ENCODE measurements at regions not wholly inside any gene's neighbourhood (a gene's known extent, or its start where the extent isn't known, plus 50 kb on each side); places are given as distances from the start of the nearest gene placed in this dataset.

GRCh38 chr4:1565598-1566295, 118.4 kb downstream of the FAM53A start:
- TF ChIP-seq CTCF (IDR thresholded peaks at IDR 0.05) = no peak
- TF ChIP-seq POLR2AphosphoS5 (IDR thresholded peaks at IDR 0.05) = no peak
- no peak for TF ChIP-seq EP300 (IDR thresholded peaks at IDR 0.05)

Measured in stomach (tissue), 4 donors.